Astrocyte (in vitro differentiated cells and primary cell): ENCODE measurements at regions not wholly inside any gene's neighbourhood (a gene's known extent, or its start where the extent isn't known, plus 50 kb on each side); places are given as distances from the start of the nearest gene placed in this dataset.

Experiments
- DNase-seq: peaks from one replicate; pipeline ENCODE4 v3.0.0-alpha.2; 2010; ENCODE audit warnings: low read depth
- FAIRE-seq: peaks from 2 replicates; lab custom pipeline; 2011; peaks lifted over from hg19 to GRCh38; lab: Jason Lieb, UNC
- H2AFZ ChIP-seq: 2 replicates; pipeline ENCODE4 v1.6.0; 2012; ENCODE audit warnings: low read depth, low read length, inconsistent platforms
- H3K27ac ChIP-seq: 2 replicates; pipeline ENCODE4 v1.5.1; 2011; ENCODE audit warnings: low read depth, low read length, inconsistent platforms
- H3K27me3 ChIP-seq: 2 replicates; pipeline ENCODE4 v1.6.0; 2011; ENCODE audit warnings: low read length, inconsistent platforms; ENCODE audit not compliant: insufficient read depth
- H3K36me3 ChIP-seq: 2 replicates; pipeline ENCODE4 v1.5.1; 2011; ENCODE audit warnings: low read length, inconsistent platforms; ENCODE audit not compliant: insufficient read depth
- H3K4me1 ChIP-seq: 2 replicates; pipeline ENCODE4 v1.5.1; 2011; ENCODE audit warnings: low read length, inconsistent platforms; ENCODE audit not compliant: insufficient read depth
- H3K4me2 ChIP-seq: 2 replicates; pipeline ENCODE4 v1.6.0; 2012; ENCODE audit warnings: low read length, inconsistent platforms
- H3K4me3 ChIP-seq: 2 replicates; pipeline ENCODE4 v1.5.1; 2011; ENCODE audit warnings: low read depth, mild to moderate bottlenecking, low read length, inconsistent platforms; ENCODE audit not compliant: insufficient read depth
- H3K79me2 ChIP-seq: 2 replicates; pipeline ENCODE4 v1.6.0; 2012; ENCODE audit warnings: mild to moderate bottlenecking, low read length, inconsistent platforms; ENCODE audit not compliant: insufficient read depth
- H3K9ac ChIP-seq: 2 replicates; pipeline ENCODE4 v1.6.0; 2012; ENCODE audit warnings: mild to moderate bottlenecking, low read length, inconsistent platforms
- H3K9me3 ChIP-seq: 2 replicates; pipeline ENCODE4 v1.5.1; 2012; ENCODE audit warnings: low read depth, mild to moderate bottlenecking, low read length, inconsistent platforms; ENCODE audit not compliant: insufficient read depth
- H4K20me1 ChIP-seq: 2 replicates; pipeline ENCODE4 v1.6.0; 2012; ENCODE audit warnings: low read length, inconsistent platforms; ENCODE audit not compliant: insufficient read depth
- H3K27ac Mint-ChIP-seq: one replicate; pipeline ENCODE4 v1.8.0; 2021; ENCODE audit warnings: mild to moderate bottlenecking, mixed read lengths; ENCODE audit not compliant: unreplicated experiment
- H3K27me3 Mint-ChIP-seq: one replicate; pipeline ENCODE4 v1.8.0; 2021; ENCODE audit warnings: low read depth, mixed read lengths; ENCODE audit not compliant: unreplicated experiment
- H3K36me3 Mint-ChIP-seq: one replicate; pipeline ENCODE4 v1.8.0; 2021; ENCODE audit warnings: low read depth, mixed read lengths; ENCODE audit not compliant: unreplicated experiment
- H3K4me1 Mint-ChIP-seq: one replicate; pipeline ENCODE4 v1.8.0; 2021; ENCODE audit warnings: low read depth, mixed read lengths; ENCODE audit not compliant: unreplicated experiment
- H3K4me3 Mint-ChIP-seq: one replicate; pipeline ENCODE4 v1.8.0; 2021; ENCODE audit warnings: mild to moderate bottlenecking, moderate library complexity, mixed read lengths; ENCODE audit not compliant: unreplicated experiment
- H3K9me3 Mint-ChIP-seq: one replicate; pipeline ENCODE4 v1.8.0; 2021; ENCODE audit warnings: mild to moderate bottlenecking, mixed read lengths; ENCODE audit not compliant: unreplicated experiment
- EZH2 ChIP-seq: IDR thresholded peaks from 2 replicates; pipeline ENCODE4 v1.6.1; 2012; ENCODE audit warnings: mild to moderate bottlenecking, low read length, inconsistent platforms; ENCODE audit not compliant: insufficient read depth
- TF ChIP-seq, protein P1 (sequence below): IDR thresholded peaks from 2 replicates; pipeline ENCODE4 v1.5.1; 2011; ENCODE audit warnings: low read depth, mild to moderate bottlenecking, inconsistent platforms, low read length, moderate library complexity; ENCODE audit not compliant: insufficient read depth

DNA sequence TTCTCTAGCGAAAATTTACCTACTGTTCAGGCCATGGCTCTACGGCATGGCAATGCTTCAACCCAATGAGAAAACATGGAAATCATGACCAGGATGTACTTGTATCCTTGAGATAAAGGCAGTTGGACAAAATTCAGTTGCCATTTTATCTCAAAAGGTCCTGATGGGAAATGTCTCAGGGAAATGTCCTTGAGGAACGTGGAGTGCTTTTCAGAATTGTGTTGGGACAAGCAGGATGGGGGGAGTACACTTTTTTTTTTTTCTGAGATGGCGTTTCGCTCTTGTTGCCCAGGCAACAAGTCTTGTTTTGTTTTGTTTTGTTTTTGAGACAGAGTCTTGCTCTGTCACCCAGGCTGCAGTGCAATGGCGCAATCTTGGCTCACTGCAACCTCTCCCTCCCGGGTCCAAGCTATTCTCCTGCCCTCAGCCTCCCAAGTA, 86.8 kb upstream of the EIF5 start:
- H3K4me3 Mint-ChIP-seq: no peak overlapping the region
- Histone ChIP-seq H3K4me1 (no peaks in the 10 kb centered on the region), H3K27ac (no peak overlapping the region), H3K4me3 (no peak overlapping the region), H3K9ac (no peak overlapping the region), H2AFZ (no peak overlapping the region), H3K4me2 (no peak overlapping the region), H3K36me3 (no peaks in the 10 kb centered on the region), H3K79me2 (no peaks in the 10 kb centered on the region), H3K27me3 (peaks cover 7% of the 10 kb centered on the region), H4K20me1 (no peaks in the 10 kb centered on the region), H3K9me3 (no peaks in the 10 kb centered on the region)
- TF ChIP-seq EZH2: no peak
- TF ChIP-seq, protein P1, sequence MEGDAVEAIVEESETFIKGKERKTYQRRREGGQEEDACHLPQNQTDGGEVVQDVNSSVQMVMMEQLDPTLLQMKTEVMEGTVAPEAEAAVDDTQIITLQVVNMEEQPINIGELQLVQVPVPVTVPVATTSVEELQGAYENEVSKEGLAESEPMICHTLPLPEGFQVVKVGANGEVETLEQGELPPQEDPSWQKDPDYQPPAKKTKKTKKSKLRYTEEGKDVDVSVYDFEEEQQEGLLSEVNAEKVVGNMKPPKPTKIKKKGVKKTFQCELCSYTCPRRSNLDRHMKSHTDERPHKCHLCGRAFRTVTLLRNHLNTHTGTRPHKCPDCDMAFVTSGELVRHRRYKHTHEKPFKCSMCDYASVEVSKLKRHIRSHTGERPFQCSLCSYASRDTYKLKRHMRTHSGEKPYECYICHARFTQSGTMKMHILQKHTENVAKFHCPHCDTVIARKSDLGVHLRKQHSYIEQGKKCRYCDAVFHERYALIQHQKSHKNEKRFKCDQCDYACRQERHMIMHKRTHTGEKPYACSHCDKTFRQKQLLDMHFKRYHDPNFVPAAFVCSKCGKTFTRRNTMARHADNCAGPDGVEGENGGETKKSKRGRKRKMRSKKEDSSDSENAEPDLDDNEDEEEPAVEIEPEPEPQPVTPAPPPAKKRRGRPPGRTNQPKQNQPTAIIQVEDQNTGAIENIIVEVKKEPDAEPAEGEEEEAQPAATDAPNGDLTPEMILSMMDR: no peak
- no peak overlapping the region for H3K27ac Mint-ChIP-seq
- DNase-seq (no peak), FAIRE-seq (no peak)
- peaks cover 9% of the 10 kb centered on the region for H3K9me3 Mint-ChIP-seq
- H3K36me3 Mint-ChIP-seq: no peaks in the 10 kb centered on the region
- peaks cover 9% of the 10 kb centered on the region for H3K4me1 Mint-ChIP-seq
- peaks cover 5% of the 10 kb centered on the region for H3K27me3 Mint-ChIP-seq

DNA sequence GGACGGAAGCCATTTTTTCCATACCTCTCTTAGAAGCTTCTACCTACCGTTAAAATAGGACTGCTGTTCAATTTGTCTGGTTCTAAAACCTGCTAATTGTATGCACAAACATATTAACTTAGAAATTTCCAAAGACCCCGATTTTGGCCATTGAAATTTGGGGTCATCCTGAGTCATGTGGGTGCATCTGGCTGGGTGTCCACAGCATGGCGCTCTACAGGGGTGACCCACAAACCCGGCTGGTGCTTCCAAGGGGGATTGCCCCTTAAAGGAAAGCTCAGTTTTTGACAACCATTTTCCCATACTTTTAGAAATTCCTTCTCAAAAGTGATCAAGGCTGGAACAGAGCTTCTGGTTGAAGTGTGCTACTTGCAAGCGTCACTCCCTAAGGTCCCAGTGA, 83.9 kb upstream of the EIF5 start:
- Mint-ChIP-seq H3K9me3 (peaks cover 6% of the 10 kb centered on the region), H3K4me1 (peaks cover 9% of the 10 kb centered on the region), H3K4me3 (no peak overlapping the region), H3K27ac (no peak overlapping the region), H3K27me3 (peaks cover 9% of the 10 kb centered on the region), H3K36me3 (no peaks in the 10 kb centered on the region)
- Histone ChIP-seq H2AFZ (no peak overlapping the region), H3K4me3 (no peak overlapping the region), H3K9ac (no peak overlapping the region), H3K4me2 (no peak overlapping the region), H3K79me2 (no peaks in the 10 kb centered on the region), H3K9me3 (no peaks in the 10 kb centered on the region), H3K27me3 (peaks cover 5% of the 10 kb centered on the region), H3K4me1 (no peaks in the 10 kb centered on the region), H4K20me1 (no peaks in the 10 kb centered on the region), H3K36me3 (no peaks in the 10 kb centered on the region), H3K27ac (no peak overlapping the region)
- FAIRE-seq (no peak), DNase-seq (no peak)
- TF ChIP-seq, protein P1: no peak
- no peak for TF ChIP-seq EZH2

DNA sequence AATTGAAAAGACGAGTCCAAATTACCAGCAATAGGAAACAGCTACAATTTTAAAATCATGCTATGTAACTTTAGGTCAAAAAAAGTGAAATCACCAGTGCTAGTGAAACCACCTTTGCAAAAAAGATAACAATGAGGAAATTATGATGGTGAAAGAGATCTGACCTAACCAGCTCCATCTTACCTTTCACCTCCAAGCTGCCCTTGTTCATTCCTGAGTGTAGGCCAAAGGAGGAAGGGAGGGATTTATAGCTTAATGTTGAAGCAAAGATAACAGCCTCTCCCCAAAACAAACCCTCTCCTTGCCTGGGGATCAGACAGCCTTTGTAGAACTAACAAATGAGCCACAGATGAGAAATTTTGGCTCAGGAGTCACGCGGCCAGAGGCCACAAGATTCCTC, 83.2 kb upstream of the EIF5 start:
- Histone ChIP-seq H3K4me3 (no peak overlapping the region), H3K27me3 (peaks cover 5% of the 10 kb centered on the region), H3K9me3 (no peaks in the 10 kb centered on the region), H3K27ac (no peak overlapping the region), H3K79me2 (no peaks in the 10 kb centered on the region), H3K4me1 (no peaks in the 10 kb centered on the region), H2AFZ (no peak overlapping the region), H3K9ac (no peak overlapping the region), H4K20me1 (no peaks in the 10 kb centered on the region), H3K4me2 (no peak overlapping the region), H3K36me3 (no peaks in the 10 kb centered on the region)
- H3K36me3 Mint-ChIP-seq: no peaks in the 10 kb centered on the region
- H3K4me1 Mint-ChIP-seq: peaks cover 5% of the 10 kb centered on the region
- H3K27ac Mint-ChIP-seq: no peak overlapping the region
- peaks cover 6% of the 10 kb centered on the region for H3K9me3 Mint-ChIP-seq
- DNase-seq (no peak), FAIRE-seq (no peak)
- TF ChIP-seq EZH2: no peak
- TF ChIP-seq, protein P1: no peak
- H3K27me3 Mint-ChIP-seq: peaks cover 12% of the 10 kb centered on the region
- no peak overlapping the region for H3K4me3 Mint-ChIP-seq
